ENCODE measurements at regions not wholly inside any gene's neighbourhood (a gene's known extent, or its start where the extent isn't known, plus 50 kb on each side); places are given as distances from the start of the nearest gene placed in this dataset.
"Not testable (repeated sequence)": the region's sequence is repeated elsewhere in the genome, so short reads cannot be mapped to it uniquely, and the experiment has no call there.

DNA sequence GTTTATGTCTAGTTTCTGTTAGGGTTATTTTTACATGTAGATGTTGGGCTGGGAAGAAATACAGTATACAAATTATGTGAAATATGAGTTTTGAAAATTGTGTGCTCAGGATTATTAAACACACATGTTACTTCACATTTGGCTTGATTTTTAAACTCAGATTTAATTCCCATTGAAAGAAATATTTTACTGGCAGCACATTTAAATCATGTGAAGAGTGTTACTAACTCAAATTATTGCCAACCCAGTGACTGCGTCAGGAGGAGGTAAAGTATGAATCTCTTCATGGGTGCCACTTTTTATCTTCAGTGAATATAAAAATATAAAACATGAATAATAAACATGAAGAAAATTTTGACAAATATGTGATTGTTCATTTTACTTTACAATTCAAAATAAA, 457.5 kb upstream of the CCDC179 start:
- no peaks in the 10 kb centered on the region for H3K4me1 ChIP-seq (ENCODE audit: control extremely low read depth in 1 of 4, control insufficient read depth in 4 of 4, insufficient read depth in 4 of 4, low read length in 3 of 4)
- no peaks in the 10 kb centered on the region for H3K36me3 ChIP-seq (ENCODE audit: control insufficient read depth in 4 of 4, insufficient read depth in 4 of 4, low read length in 3 of 4)
- H3K4me3 ChIP-seq (ENCODE audit: control insufficient read depth in 1 of 7, extremely low read depth in 1 of 7, insufficient read depth in 4 of 7, low read depth in 2 of 7, low read length in 6 of 7) = no peak overlapping the region
- POLR2A ChIA-PET = no interaction called here
- H3K9me3 ChIP-seq (ENCODE audit: control extremely low read depth in 1 of 5, control insufficient read depth in 4 of 5, insufficient read depth in 2 of 5, low read depth in 1 of 5, low read length in 4 of 5) = peaks cover 0 to 10% (median 0%) of the 10 kb centered on the region in 5 experiments
- H3K27me3 ChIP-seq (replicated peaks in 2 of 5; ENCODE audit: control insufficient read depth in 4 of 5, insufficient read depth in 5 of 5, low read length in 4 of 5) = no peaks in the 10 kb centered on the region
- no CpG with 5 or more reads among the region's 1 CpG for WGBS (ENCODE audit: insufficient coverage)
- no peak overlapping the region for H3K27ac ChIP-seq (ENCODE audit: insufficient read depth in 1 of 2, low read depth in 1 of 2, low read length in 2 of 2, poor library complexity in 1 of 2, severe bottlenecking in 2 of 2)
- CTCF ChIA-PET = no interaction called here
- no peak for DNase-seq

- H3K4me1 ChIP-seq (ENCODE audit: control extremely low read depth in 1 of 4, control insufficient read depth in 4 of 4, insufficient read depth in 4 of 4, low read length in 3 of 4) = no peaks in the 10 kb centered on the region
- H3K36me3 ChIP-seq (ENCODE audit: control insufficient read depth in 4 of 4, insufficient read depth in 4 of 4, low read length in 3 of 4) = no peaks in the 10 kb centered on the region
- WGBS (ENCODE audit: insufficient coverage) = 100% methylated on average over 1 of the region's 1 CpG
- H3K9me3 ChIP-seq (ENCODE audit: control extremely low read depth in 1 of 5, control insufficient read depth in 4 of 5, insufficient read depth in 2 of 5, low read depth in 1 of 5, low read length in 4 of 5) = peaks cover 0 to 10% (median 0%) of the 10 kb centered on the region in 5 experiments
- POLR2A ChIA-PET = no interaction called here
- no peaks in the 10 kb centered on the region for H3K27me3 ChIP-seq (replicated peaks in 2 of 5; ENCODE audit: control insufficient read depth in 4 of 5, insufficient read depth in 5 of 5, low read length in 4 of 5)
- H3K4me3 ChIP-seq (ENCODE audit: control insufficient read depth in 1 of 7, extremely low read depth in 1 of 7, insufficient read depth in 4 of 7, low read depth in 2 of 7, low read length in 6 of 7) = no peak overlapping the region
- no peak overlapping the region for H3K27ac ChIP-seq (ENCODE audit: insufficient read depth in 1 of 2, low read depth in 1 of 2, low read length in 2 of 2, poor library complexity in 1 of 2, severe bottlenecking in 2 of 2)
- no peak for DNase-seq
- CTCF ChIA-PET = no interaction called here
Observed at GRCh38 chr11:23318670-23319069, 458.4 kb upstream of the CCDC179 start.

DNA sequence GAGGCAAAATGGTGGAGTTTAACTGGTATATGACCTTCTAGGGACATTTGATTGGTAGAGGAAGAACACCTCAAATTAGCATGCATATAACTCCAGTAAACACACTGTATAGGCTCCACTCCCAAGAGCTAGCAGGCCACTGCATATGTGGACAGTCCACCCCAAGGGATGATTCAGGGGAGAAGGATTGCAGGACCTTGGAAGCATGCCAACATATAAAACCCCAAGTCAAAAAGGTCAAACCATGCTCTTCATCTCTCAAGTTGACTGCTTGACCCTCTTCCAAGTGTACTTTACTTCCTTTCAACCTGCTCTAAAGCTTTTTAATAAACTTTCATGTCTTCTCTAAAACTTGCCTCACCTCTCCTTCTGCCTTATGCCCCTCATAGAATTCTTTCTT, 459.9 kb upstream of the CCDC179 start:
- no peak overlapping the region for H3K4me3 ChIP-seq (ENCODE audit: control insufficient read depth in 1 of 7, extremely low read depth in 1 of 7, insufficient read depth in 4 of 7, low read depth in 2 of 7, low read length in 6 of 7)
- no peak for DNase-seq
- H3K36me3 ChIP-seq (ENCODE audit: control insufficient read depth in 4 of 4, insufficient read depth in 4 of 4, low read length in 3 of 4) = no peaks in the 10 kb centered on the region
- H3K27me3 ChIP-seq (replicated peaks in 2 of 5; ENCODE audit: control insufficient read depth in 4 of 5, insufficient read depth in 5 of 5, low read length in 4 of 5) = no peaks in the 10 kb centered on the region
- no peaks in the 10 kb centered on the region for H3K4me1 ChIP-seq (ENCODE audit: control extremely low read depth in 1 of 4, control insufficient read depth in 4 of 4, insufficient read depth in 4 of 4, low read length in 3 of 4)
- H3K27ac ChIP-seq (ENCODE audit: insufficient read depth in 1 of 2, low read depth in 1 of 2, low read length in 2 of 2, poor library complexity in 1 of 2, severe bottlenecking in 2 of 2) = no peak overlapping the region
- ChIA-PET POLR2A (no interaction called here), CTCF (no interaction called here)
- H3K9me3 ChIP-seq (ENCODE audit: control extremely low read depth in 1 of 5, control insufficient read depth in 4 of 5, insufficient read depth in 2 of 5, low read depth in 1 of 5, low read length in 4 of 5) = peaks cover 0 to 10% (median 0%) of the 10 kb centered on the region in 5 experiments

DNA sequence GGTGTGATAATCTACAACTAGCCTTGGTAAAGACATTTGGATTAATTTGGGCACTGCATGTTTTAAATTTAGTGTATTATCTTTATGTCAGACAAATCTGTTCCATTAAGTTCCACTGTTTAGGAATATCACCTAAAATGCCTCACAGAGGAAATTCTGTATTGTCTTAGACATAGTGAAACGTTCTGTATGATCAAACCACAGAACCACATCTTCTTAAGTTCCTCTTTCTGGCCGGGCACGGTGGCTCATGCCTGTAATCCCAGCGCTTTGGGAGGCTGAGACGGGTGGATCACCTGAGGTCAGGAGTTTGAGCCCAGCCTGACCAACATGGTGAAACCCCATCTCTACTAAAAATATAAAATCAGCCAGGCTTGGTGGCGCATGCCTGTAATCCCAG, 475.3 kb upstream of the CCDC179 start:
- H3K27me3 ChIP-seq (replicated peaks in 2 of 5; ENCODE audit: control insufficient read depth in 4 of 5, insufficient read depth in 5 of 5, low read length in 4 of 5); POLR2A ChIA-PET; H3K4me3 ChIP-seq (ENCODE audit: control insufficient read depth in 1 of 7, extremely low read depth in 1 of 7, insufficient read depth in 4 of 7, low read depth in 2 of 7, low read length in 6 of 7); H3K9me3 ChIP-seq (ENCODE audit: control extremely low read depth in 1 of 5, control insufficient read depth in 4 of 5, insufficient read depth in 2 of 5, low read depth in 1 of 5, low read length in 4 of 5); H3K4me1 ChIP-seq (ENCODE audit: control extremely low read depth in 1 of 4, control insufficient read depth in 4 of 4, insufficient read depth in 4 of 4, low read length in 3 of 4); H3K36me3 ChIP-seq (ENCODE audit: control insufficient read depth in 4 of 4, insufficient read depth in 4 of 4, low read length in 3 of 4); H3K27ac ChIP-seq (ENCODE audit: insufficient read depth in 1 of 2, low read depth in 1 of 2, low read length in 2 of 2, poor library complexity in 1 of 2, severe bottlenecking in 2 of 2); CTCF ChIA-PET: not testable (repeated sequence)
- WGBS (ENCODE audit: insufficient coverage) = 29% methylated on average over 3 of the region's 6 CpGs
- DNase-seq = peak; percentile 1 to 73 (median 52)

GRCh38 chr11:23336961-23337360, 476.7 kb upstream of the CCDC179 start:
- Histone ChIP-seq H3K36me3 (ENCODE audit: control insufficient read depth in 4 of 4, insufficient read depth in 4 of 4, low read length in 3 of 4) (no peaks in the 10 kb centered on the region), H3K27me3 (replicated peaks in 2 of 5; ENCODE audit: control insufficient read depth in 4 of 5, insufficient read depth in 5 of 5, low read length in 4 of 5) (no peaks in the 10 kb centered on the region), H3K9me3 (ENCODE audit: control extremely low read depth in 1 of 5, control insufficient read depth in 4 of 5, insufficient read depth in 2 of 5, low read depth in 1 of 5, low read length in 4 of 5) (no peaks in the 10 kb centered on the region), H3K4me3 (ENCODE audit: control insufficient read depth in 1 of 7, extremely low read depth in 1 of 7, insufficient read depth in 4 of 7, low read depth in 2 of 7, low read length in 6 of 7) (no peak overlapping the region), H3K4me1 (ENCODE audit: control extremely low read depth in 1 of 4, control insufficient read depth in 4 of 4, insufficient read depth in 4 of 4, low read length in 3 of 4) (no peaks in the 10 kb centered on the region), H3K27ac (ENCODE audit: insufficient read depth in 1 of 2, low read depth in 1 of 2, low read length in 2 of 2, poor library complexity in 1 of 2, severe bottlenecking in 2 of 2) (no peak overlapping the region)
- peak in 2 of 3 donors; percentile 19 to 34 for DNase-seq
- CTCF ChIA-PET = no interaction called here
- POLR2A ChIA-PET = no interaction called here
- WGBS (ENCODE audit: insufficient coverage) = 70% methylated on average over 2 of the region's 2 CpGs

- no peaks in the 10 kb centered on the region for H3K27me3 ChIP-seq (replicated peaks in 2 of 5; ENCODE audit: control insufficient read depth in 4 of 5, insufficient read depth in 5 of 5, low read length in 4 of 5)
- H3K4me3 ChIP-seq (ENCODE audit: control insufficient read depth in 1 of 7, extremely low read depth in 1 of 7, insufficient read depth in 4 of 7, low read depth in 2 of 7, low read length in 6 of 7) = no peak overlapping the region
- H3K9me3 ChIP-seq (ENCODE audit: control extremely low read depth in 1 of 5, control insufficient read depth in 4 of 5, insufficient read depth in 2 of 5, low read depth in 1 of 5, low read length in 4 of 5) = peaks cover 0 to 2% (median 0%) of the 10 kb centered on the region in 5 experiments
- no peak overlapping the region for H3K27ac ChIP-seq (ENCODE audit: insufficient read depth in 1 of 2, low read depth in 1 of 2, low read length in 2 of 2, poor library complexity in 1 of 2, severe bottlenecking in 2 of 2)
- no peaks in the 10 kb centered on the region for H3K4me1 ChIP-seq (ENCODE audit: control extremely low read depth in 1 of 4, control insufficient read depth in 4 of 4, insufficient read depth in 4 of 4, low read length in 3 of 4)
- no peak for DNase-seq
- ChIA-PET CTCF (no interaction called here), POLR2A (interaction anchor here (0.6 kb wide), 1 partner anchor 899 kb away, joined by 3 read pairs; no protein-coding TSS in a partner anchor)
- H3K36me3 ChIP-seq (ENCODE audit: control insufficient read depth in 4 of 4, insufficient read depth in 4 of 4, low read length in 3 of 4) = no peaks in the 10 kb centered on the region
- no CpG with 5 or more reads among the region's 2 CpGs for WGBS (ENCODE audit: insufficient coverage)
Observed at GRCh38 chr11:23353611-23354010, 493.3 kb upstream of the CCDC179 start.

- Histone ChIP-seq H3K4me3 (ENCODE audit: control insufficient read depth in 1 of 7, extremely low read depth in 1 of 7, insufficient read depth in 4 of 7, low read depth in 2 of 7, low read length in 6 of 7) (no peak overlapping the region), H3K36me3 (ENCODE audit: control insufficient read depth in 4 of 4, insufficient read depth in 4 of 4, low read length in 3 of 4) (no peaks in the 10 kb centered on the region), H3K27ac (ENCODE audit: insufficient read depth in 1 of 2, low read depth in 1 of 2, low read length in 2 of 2, poor library complexity in 1 of 2, severe bottlenecking in 2 of 2) (no peak overlapping the region), H3K9me3 (ENCODE audit: control extremely low read depth in 1 of 5, control insufficient read depth in 4 of 5, insufficient read depth in 2 of 5, low read depth in 1 of 5, low read length in 4 of 5) (no peaks in the 10 kb centered on the region), H3K4me1 (ENCODE audit: control extremely low read depth in 1 of 4, control insufficient read depth in 4 of 4, insufficient read depth in 4 of 4, low read length in 3 of 4) (no peaks in the 10 kb centered on the region), H3K27me3 (replicated peaks in 2 of 5; ENCODE audit: control insufficient read depth in 4 of 5, insufficient read depth in 5 of 5, low read length in 4 of 5) (no peaks in the 10 kb centered on the region)
- ChIA-PET POLR2A (no interaction called here), CTCF (no interaction called here)
- no peak for DNase-seq
Observed at GRCh38 chr11:23359297-23359696, 499.0 kb upstream of the CCDC179 start.

DNA sequence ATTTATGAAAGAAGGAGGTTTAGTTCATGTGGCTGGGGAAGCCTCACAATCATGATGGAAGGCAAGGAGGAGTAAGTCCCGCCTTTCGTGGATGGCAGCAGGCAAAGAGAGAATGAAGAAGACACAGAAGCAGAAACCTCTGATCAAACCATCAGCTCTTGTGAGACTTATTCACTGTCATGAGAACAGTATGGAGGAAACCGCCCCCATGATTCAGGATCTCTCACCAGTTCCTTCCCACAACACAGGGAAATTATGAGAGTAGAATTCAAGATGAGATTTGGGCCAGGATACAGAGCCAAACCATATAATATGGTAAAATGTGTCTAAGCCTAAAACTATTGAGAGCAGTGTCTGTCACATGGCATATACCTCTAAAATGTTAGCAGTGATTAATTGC, 503.8 kb upstream of the CCDC179 start:
- no peak overlapping the region for H3K27ac ChIP-seq (ENCODE audit: insufficient read depth in 1 of 2, low read depth in 1 of 2, low read length in 2 of 2, poor library complexity in 1 of 2, severe bottlenecking in 2 of 2)
- no peak overlapping the region for H3K4me3 ChIP-seq (ENCODE audit: control insufficient read depth in 1 of 7, extremely low read depth in 1 of 7, insufficient read depth in 4 of 7, low read depth in 2 of 7, low read length in 6 of 7)
- no peaks in the 10 kb centered on the region for H3K4me1 ChIP-seq (ENCODE audit: control extremely low read depth in 1 of 4, control insufficient read depth in 4 of 4, insufficient read depth in 4 of 4, low read length in 3 of 4)
- WGBS (ENCODE audit: insufficient coverage) = 94% methylated on average over 2 of the region's 3 CpGs
- CTCF ChIA-PET = no interaction called here
- POLR2A ChIA-PET = no interaction called here
- DNase-seq = no peak
- H3K27me3 ChIP-seq (replicated peaks in 2 of 5; ENCODE audit: control insufficient read depth in 4 of 5, insufficient read depth in 5 of 5, low read length in 4 of 5) = no peaks in the 10 kb centered on the region
- H3K9me3 ChIP-seq (ENCODE audit: control extremely low read depth in 1 of 5, control insufficient read depth in 4 of 5, insufficient read depth in 2 of 5, low read depth in 1 of 5, low read length in 4 of 5) = no peaks in the 10 kb centered on the region
- H3K36me3 ChIP-seq (ENCODE audit: control insufficient read depth in 4 of 4, insufficient read depth in 4 of 4, low read length in 3 of 4) = no peaks in the 10 kb centered on the region
